Panc1 (cell line): ENCODE measurements at regions not wholly inside any gene's neighbourhood (a gene's known extent, or its start where the extent isn't known, plus 50 kb on each side); places are given as distances from the start of the nearest gene placed in this dataset.

ENCODE experiments used
- ATAC-seq: fragments of 200-7000 bp; cut with Tn5 transposase; 2 replicates; pipeline ENCODE4 v1.9.1; 2020; ENCODE audit warnings: mild to moderate bottlenecking, moderate library complexity
- BruUV-seq: library from RNA; stranded (reverse); fragments of 400-500 nt; replicated peaks from 2 replicates; lab custom pipeline; 2021; lab: Mats Ljungman, UMichigan
- CTCF ChIA-PET: fragments of 300-600 bp; sonication (Branson Sonifier 250); formaldehyde crosslinking; loops from one replicate; lab custom pipeline; 2022; ENCODE audit warnings: antibody characterized with exemption; lab: Charles Lee
- POLR2A ChIA-PET: fragments of 300-600 bp; sonication (Branson Sonifier 250); formaldehyde crosslinking; loops from one replicate; lab custom pipeline; 2022; ENCODE audit warnings: antibody characterized with exemption; lab: Charles Lee
- DNase-seq: peaks from one replicate; pipeline ENCODE4 v3.0.0-alpha.2; 2010; ENCODE audit warnings: low read depth, low spot score
- H3K27ac ChIP-seq: 2 replicates; pipeline ENCODE4 v1.5.1; 2011; ENCODE audit warnings: mild to moderate bottlenecking, low read length, inconsistent platforms
- H3K27me3 ChIP-seq: fragments of 200-500 bp; sonication (Bioruptor generic); 2 replicates; pipeline ENCODE4 v1.6.0; 2014; ENCODE audit warnings: low read length, inconsistent platforms; ENCODE audit not compliant: control insufficient read depth, insufficient read depth
- H3K36me3 ChIP-seq: fragments of 200-500 bp; sonication (Bioruptor generic); 2 replicates; pipeline ENCODE4 v1.5.1; 2014; ENCODE audit warnings: inconsistent platforms, mild to moderate bottlenecking, low read length, moderate library complexity; ENCODE audit not compliant: control insufficient read depth, insufficient read depth
- H3K4me1 ChIP-seq: 2 replicates; pipeline ENCODE4 v1.5.1; 2011; ENCODE audit warnings: inconsistent platforms, mild to moderate bottlenecking, low read length, moderate library complexity; ENCODE audit not compliant: control insufficient read depth, insufficient read depth
- H3K4me3 ChIP-seq, 2 experiments: 2 replicates each; pipeline ENCODE4 v1.5.1; 2011 to 2012; ENCODE audit warnings: low read depth in 2 of 2, low read length in 2 of 2, mild to moderate bottlenecking in 2 of 2, inconsistent platforms in 1 of 2, moderate library complexity in 1 of 2
- H3K9me3 ChIP-seq: fragments of 200-500 bp; sonication (Bioruptor generic); 2 replicates; pipeline ENCODE4 v1.5.1; 2014; ENCODE audit warnings: low read depth, mild to moderate bottlenecking, inconsistent platforms, low read length, moderate library complexity; ENCODE audit not compliant: control insufficient read depth, insufficient read depth
- CTCF ChIP-seq: fragments of 450-650 bp; IDR thresholded peaks from 2 replicates; pipeline ENCODE4 v1.5.1; 2017; ENCODE audit warnings: mild to moderate bottlenecking
- POLR2AphosphoS5 ChIP-seq: IDR thresholded peaks from 2 replicates; pipeline ENCODE4 v1.6.1; 2012; ENCODE audit warnings: mild to moderate bottlenecking, low read depth, low read length, moderate library complexity
- REST ChIP-seq, 2 experiments: IDR thresholded peaks; 2 replicates each; pipeline ENCODE4 v1.6.1; 2011 to 2012; ENCODE audit warnings: low read depth in 2 of 2, control low read depth in 1 of 2, low read length in 1 of 2, mild to moderate bottlenecking in 1 of 2, moderate library complexity in 1 of 2; ENCODE audit not compliant: insufficient read depth in 1 of 2
- SIN3A ChIP-seq: IDR thresholded peaks from 2 replicates; pipeline ENCODE4 v1.6.1; 2012; ENCODE audit warnings: low read depth, mild to moderate bottlenecking, low read length, moderate library complexity, borderline replicate concordance; ENCODE audit not compliant: insufficient read depth
- TCF7L2 ChIP-seq: IDR thresholded peaks from 2 replicates; pipeline ENCODE4 v1.6.1; 2011; ENCODE audit warnings: mild to moderate bottlenecking, low read depth, low read length, inconsistent platforms
- in situ Hi-C: cut with HindIII; loops from 2 replicates; pipeline ENCODE4 v1.10.0; 2016; ENCODE audit warnings: low sequenced_read_pairs, low pct_unique_long_range_greater_than_20kb
- intact Hi-C: fragments of 100-400 bp; cut with micrococcal nuclease; formaldehyde crosslinking; loops from one replicate; pipeline ENCODE4 v1.10.0; 2022; ENCODE audit not compliant: unreplicated experiment

- ChIA-PET CTCF (no interaction called here), POLR2A (interaction anchor here (0.7 kb wide), 1 partner anchor 603 kb away, joined by 3 read pairs; no protein-coding TSS in a partner anchor)
- H3K27ac ChIP-seq, result no peak overlapping the region
- H3K9me3 ChIP-seq, result no peaks in the 10 kb centered on the region
- no peak for DNase-seq
- TF ChIP-seq POLR2AphosphoS5 (no peak), TCF7L2 (no peak), SIN3A (no peak), REST (IDR thresholded peaks at IDR 0.05; ENCODE audit: insufficient read depth in 1 of 2, low read depth in 2 of 2, low read length in 1 of 2) (no peak), CTCF (no peak)
- no peaks in the 10 kb centered on the region for H3K36me3 ChIP-seq
- no peaks in the 10 kb centered on the region for H3K27me3 ChIP-seq
- no peak for ATAC-seq
- no peaks in the 10 kb centered on the region for H3K4me1 ChIP-seq
- no peak overlapping the region for H3K4me3 ChIP-seq
- in situ Hi-C loops (no loop called here), intact Hi-C loops (no loop called here)
- BruUV-seq, result no TSS peak
Measured at GRCh38 chr7:46581268-46581667, 660.2 kb upstream of the IGFBP3 start.

- BruUV-seq, result no TSS peak
- Histone ChIP-seq H3K4me1 (no peaks in the 10 kb centered on the region), H3K4me3 (no peak overlapping the region), H3K36me3 (no peaks in the 10 kb centered on the region), H3K27ac (no peak overlapping the region), H3K9me3 (no peaks in the 10 kb centered on the region), H3K27me3 (no peaks in the 10 kb centered on the region)
- CTCF ChIA-PET, result interaction anchor here (0.6 kb wide), 1 partner anchor 208 kb away, joined by 3 read pairs; no protein-coding TSS in a partner anchor
- ATAC-seq (no peak), DNase-seq (no peak)
- intact Hi-C loops (no loop called here), in situ Hi-C loops (no loop called here)
- POLR2A ChIA-PET, result interaction anchor here (0.7 kb wide), 1 partner anchor 603 kb away, joined by 3 read pairs; no protein-coding TSS in a partner anchor
- TF ChIP-seq TCF7L2 (no peak), CTCF (no peak), SIN3A (no peak), REST (IDR thresholded peaks at IDR 0.05; ENCODE audit: insufficient read depth in 1 of 2, low read depth in 2 of 2, low read length in 1 of 2) (no peak), POLR2AphosphoS5 (no peak)
Measured at GRCh38 chr7:46580766-46581165, 659.7 kb upstream of the IGFBP3 start.
